Adrenal gland (tissue), 9 donors: ENCODE measurements at regions not wholly inside any gene's neighbourhood (a gene's known extent, or its start where the extent isn't known, plus 50 kb on each side); places are given as distances from the start of the nearest gene placed in this dataset.

Source experiments
- DNase-seq, 7 donors: peaks; one replicate each; pipeline ENCODE4 v3.0.0-alpha.2; 2019 to 2020
- H3K27ac ChIP-seq, 5 donors: fragments of 200-600 bp; sonication (generic) in 4 of 5; 1 replicate in 3 of 5; 2 replicates in 2 of 5; pipeline versions ENCODE4 v1.5.1 to v1.8.0; 2016 to 2020; ENCODE audit warnings: mild to moderate bottlenecking in 1 of 5
- H3K27me3 ChIP-seq: fragments of 200-600 bp; 2 replicates; pipeline ENCODE4 v1.8.0; 2021
- H3K36me3 ChIP-seq, 2 donors: fragments of 200-600 bp; replicated peaks in 1 of 2; 1 replicate in 1 of 2; 2 replicates in 1 of 2; pipeline versions ENCODE4 v1.5.1 to v1.8.0; 2018 to 2022
- H3K4me1 ChIP-seq, 2 donors: fragments of 200-600 bp; replicated peaks in 1 of 2; 1 replicate in 1 of 2; 2 replicates in 1 of 2; pipeline versions ENCODE4 v1.5.1 to v1.8.0; 2018 to 2021
- H3K4me3 ChIP-seq, 4 donors: fragments of 200-600 bp; sonication (generic) in 3 of 4; one replicate each; pipeline ENCODE4 v1.5.1; 2016 to 2018
- H3K9me3 ChIP-seq, 3 donors: fragments of 200-600 bp; sonication (generic) in 1 of 3; replicated peaks in 1 of 3; 1 replicate in 2 of 3; 2 replicates in 1 of 3; pipeline versions ENCODE4 v1.5.1 to v1.8.0; 2016 to 2021
- POLR2A ChIP-seq, 2 donors: fragments of 450-650 bp; IDR thresholded peaks; one replicate each; pipeline ENCODE4 v1.6.1; 2017; ENCODE audit warnings: antibody characterized with exemption in 2 of 2, mild to moderate bottlenecking in 2 of 2, moderate library complexity in 1 of 2
- WGBS, 4 donors: extraction: QIAGEN DNeasy Blood & Tissue Kit in 2 of 4; methylation state at CpG; one replicate each; pipeline versions ENCODE4 v1.1.5 to v1.1.7; 2013 to 2017; 5-methylcytosine and 5-hydroxymethylcytosine counted together
- intact Hi-C, 2 donors: fragments of 100-400 bp; cut with DNase I; formaldehyde crosslinking; loops; one replicate each; pipeline versions ENCODE4 v1.14.1 to v1.15.0; 2022 to 2023
- TF ChIP-seq, protein P1 (sequence below), 6 experiments: fragments of 450-650 bp in 4 of 6; fragments of 200-600 bp in 2 of 6; sonication (generic) in 1 of 6; IDR thresholded peaks; 1 replicate in 5 of 6; 2 replicates in 1 of 6; pipeline versions ENCODE4 v1.5.1 to v1.8.0; 2016 to 2021; ENCODE audit warnings: antibody characterized with exemption in 6 of 6, mild to moderate bottlenecking in 2 of 6, moderate library complexity in 1 of 6
- donor health status: healthy with polysubstance abuse.
- donor health status: Bipolar disorder and iron deficiency.
- donor health status: DM: yes; HTN: yes; CAD: no.
- donor health status: DM: no; HTN: no; CAD: no.
- donor health status: DM: no; HTN: no; CAD: no.

DNA sequence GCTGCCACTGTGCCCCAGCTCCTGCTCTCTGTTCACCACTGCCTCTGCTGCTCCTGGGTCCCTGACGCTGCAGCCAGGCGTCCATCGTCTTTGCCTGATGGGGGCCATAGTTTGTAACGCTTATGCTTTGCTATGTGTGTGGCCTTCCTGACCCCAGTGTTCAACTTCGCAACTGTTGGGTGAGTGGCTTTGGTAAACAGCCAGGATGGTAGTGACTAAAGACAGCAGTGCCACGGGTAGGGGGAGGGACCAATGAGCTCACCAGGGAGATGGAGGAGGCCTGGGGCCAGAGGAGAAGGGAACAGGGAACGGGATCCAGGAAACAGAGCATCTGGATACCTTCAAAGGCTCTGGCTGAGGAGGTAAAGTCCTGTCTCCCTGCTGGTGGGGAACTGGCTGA, 75.9 kb upstream of the ALDH1L1 start:
- no peaks in the 10 kb centered on the region for H3K9me3 ChIP-seq
- H3K4me3 ChIP-seq = no peak overlapping the region
- no peaks in the 10 kb centered on the region for H3K4me1 ChIP-seq
- DNase-seq = no peak
- intact Hi-C loops = no loop called here
- 73 to 81% (median 76%) methylated on average over 7 of the region's 7 CpGs for whole genome bisulfite sequencing, 4 donors
- H3K27me3 ChIP-seq = no peaks in the 10 kb centered on the region
- TF ChIP-seq, protein P1, sequence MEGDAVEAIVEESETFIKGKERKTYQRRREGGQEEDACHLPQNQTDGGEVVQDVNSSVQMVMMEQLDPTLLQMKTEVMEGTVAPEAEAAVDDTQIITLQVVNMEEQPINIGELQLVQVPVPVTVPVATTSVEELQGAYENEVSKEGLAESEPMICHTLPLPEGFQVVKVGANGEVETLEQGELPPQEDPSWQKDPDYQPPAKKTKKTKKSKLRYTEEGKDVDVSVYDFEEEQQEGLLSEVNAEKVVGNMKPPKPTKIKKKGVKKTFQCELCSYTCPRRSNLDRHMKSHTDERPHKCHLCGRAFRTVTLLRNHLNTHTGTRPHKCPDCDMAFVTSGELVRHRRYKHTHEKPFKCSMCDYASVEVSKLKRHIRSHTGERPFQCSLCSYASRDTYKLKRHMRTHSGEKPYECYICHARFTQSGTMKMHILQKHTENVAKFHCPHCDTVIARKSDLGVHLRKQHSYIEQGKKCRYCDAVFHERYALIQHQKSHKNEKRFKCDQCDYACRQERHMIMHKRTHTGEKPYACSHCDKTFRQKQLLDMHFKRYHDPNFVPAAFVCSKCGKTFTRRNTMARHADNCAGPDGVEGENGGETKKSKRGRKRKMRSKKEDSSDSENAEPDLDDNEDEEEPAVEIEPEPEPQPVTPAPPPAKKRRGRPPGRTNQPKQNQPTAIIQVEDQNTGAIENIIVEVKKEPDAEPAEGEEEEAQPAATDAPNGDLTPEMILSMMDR (IDR thresholded peaks at IDR 0.05) = no peak
- TF ChIP-seq POLR2A (IDR thresholded peaks at IDR 0.05) = no peak
- no peaks in the 10 kb centered on the region for H3K36me3 ChIP-seq
- H3K27ac ChIP-seq = no peak overlapping the region

DNA sequence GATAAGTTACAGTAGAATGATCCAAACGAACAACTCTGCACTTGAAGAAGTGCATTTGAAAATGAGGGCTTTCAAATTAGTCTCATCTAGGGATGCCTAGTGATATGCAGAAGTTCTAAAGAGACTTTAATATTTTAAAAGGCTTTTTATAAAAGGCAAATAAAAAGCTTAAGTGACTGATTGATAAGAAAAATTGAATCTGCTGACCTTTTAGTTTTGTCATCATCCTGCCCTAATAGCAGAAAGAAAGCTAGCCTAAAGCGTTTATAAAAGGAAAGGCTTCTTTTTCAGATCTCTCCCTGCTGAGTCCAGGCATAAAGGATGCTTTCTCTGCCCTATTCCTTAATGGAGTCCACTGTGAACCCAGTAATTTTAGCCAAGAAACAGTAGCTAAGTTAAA, 72.7 kb upstream of the ALDH1L1 start:
- intact Hi-C loops = no loop called here
- Histone ChIP-seq H3K9me3 (no peaks in the 10 kb centered on the region), H3K27ac (no peak overlapping the region), H3K36me3 (no peaks in the 10 kb centered on the region), H3K4me3 (no peak overlapping the region), H3K27me3 (no peaks in the 10 kb centered on the region), H3K4me1 (no peaks in the 10 kb centered on the region)
- TF ChIP-seq, protein P1 (IDR thresholded peaks at IDR 0.05) = no peak
- no peak for TF ChIP-seq POLR2A (IDR thresholded peaks at IDR 0.05)
- no peak for DNase-seq
- WGBS, 4 donors = 70 to 87% (median 78%) methylated on average over 2 of the region's 2 CpGs

DNA sequence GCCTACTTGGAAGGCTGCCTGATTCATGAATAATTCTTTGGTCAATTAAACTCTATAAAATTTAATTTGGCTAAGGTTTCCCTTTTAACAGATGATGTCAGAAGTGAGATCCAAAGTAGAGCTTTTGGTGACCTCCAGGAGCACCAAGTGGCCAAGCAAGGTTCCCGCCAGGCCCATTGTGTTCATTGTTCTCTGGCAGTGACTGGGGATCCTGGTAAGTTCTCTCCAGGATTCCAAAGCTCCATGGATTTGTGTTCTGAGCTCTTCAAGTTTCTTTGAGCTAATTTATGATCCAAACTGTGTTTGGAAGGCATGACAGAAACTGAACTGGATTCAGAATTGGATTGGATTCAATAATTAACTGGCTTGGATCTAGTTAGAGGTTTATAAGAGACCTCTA, 72.0 kb upstream of the ALDH1L1 start:
- Histone ChIP-seq H3K27ac (no peak overlapping the region), H3K9me3 (no peaks in the 10 kb centered on the region), H3K4me3 (no peak overlapping the region), H3K27me3 (no peaks in the 10 kb centered on the region), H3K36me3 (no peaks in the 10 kb centered on the region), H3K4me1 (no peaks in the 10 kb centered on the region)
- intact Hi-C loops = no loop called here
- 80 to 97% (median 93%) methylated on average over 1 of the region's 1 CpG; no CpG with 5 or more reads in 1 of the 4 donors for WGBS, 4 donors
- no peak for DNase-seq
- TF ChIP-seq, protein P1 (IDR thresholded peaks at IDR 0.05) = no peak
- TF ChIP-seq POLR2A (IDR thresholded peaks at IDR 0.05) = no peak

DNA sequence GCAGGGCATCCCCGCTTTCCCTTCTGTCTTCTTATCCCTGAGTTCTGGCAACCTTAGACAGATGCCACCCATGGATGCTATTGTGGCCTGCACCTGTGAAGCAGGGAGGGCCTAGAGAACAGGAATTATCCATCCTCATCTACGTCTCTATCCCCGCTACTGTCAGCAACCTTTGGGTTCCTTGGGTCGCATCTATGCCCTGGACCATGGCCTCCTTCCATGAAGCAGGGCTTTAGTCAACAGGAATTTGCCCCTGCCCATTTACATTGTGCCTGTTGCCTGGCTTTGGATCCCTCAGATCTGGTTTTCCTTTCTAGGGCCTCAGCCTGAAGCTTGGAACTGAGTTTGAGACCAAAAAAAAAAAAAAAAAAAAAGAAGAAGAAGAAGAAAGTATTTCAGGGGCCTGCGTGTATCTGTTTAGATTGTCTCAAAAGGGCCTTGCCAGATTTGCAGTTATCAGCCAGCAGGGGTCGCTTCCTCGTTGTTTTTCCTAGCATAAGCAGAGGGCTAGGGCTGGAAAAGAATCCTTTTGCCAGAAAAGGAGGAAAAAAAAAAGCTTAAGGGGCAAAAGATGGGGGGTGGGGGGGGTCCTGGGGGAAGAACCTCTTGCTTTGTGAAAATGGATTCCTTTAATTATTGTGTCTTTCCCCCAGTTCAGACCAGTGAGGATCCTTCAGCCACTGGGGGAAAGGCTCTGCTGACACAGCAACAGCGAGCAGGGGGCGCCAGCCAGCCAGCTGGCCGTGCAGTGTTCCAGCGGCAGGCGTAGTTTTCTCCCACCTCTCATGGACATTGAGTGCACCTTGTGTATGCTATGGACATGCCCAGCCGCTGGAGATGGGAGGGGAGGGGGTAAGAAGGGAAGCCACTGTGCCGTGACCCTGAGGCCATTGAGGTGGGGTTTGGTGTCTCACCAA, 65.7 kb upstream of the ALDH1L1 start:
- Histone ChIP-seq H3K36me3 (no peaks in the 10 kb centered on the region), H3K27me3 (no peaks in the 10 kb centered on the region), H3K27ac (no peak overlapping the region), H3K9me3 (no peaks in the 10 kb centered on the region), H3K4me1 (no peaks in the 10 kb centered on the region), H3K4me3 (no peak overlapping the region)
- peak; percentile 58 to 88 (median 72) for DNase-seq
- 40 to 48% (median 47%) methylated on average over 13 to 14 of the region's 14 CpGs for WGBS, 4 donors
- intact Hi-C loops = no loop called here
- no peak for TF ChIP-seq POLR2A (IDR thresholded peaks at IDR 0.05)
- TF ChIP-seq, protein P1 (IDR thresholded peaks at IDR 0.05) = peak; percentile 30 to 59 (median 54)
